ENCODE measurements at regions not wholly inside any gene's neighbourhood (a gene's known extent, or its start where the extent isn't known, plus 50 kb on each side); places are given as distances from the start of the nearest gene placed in this dataset.
"Not testable (repeated sequence)": the region's sequence is repeated elsewhere in the genome, so short reads cannot be mapped to it uniquely, and the experiment has no call there.

DNA sequence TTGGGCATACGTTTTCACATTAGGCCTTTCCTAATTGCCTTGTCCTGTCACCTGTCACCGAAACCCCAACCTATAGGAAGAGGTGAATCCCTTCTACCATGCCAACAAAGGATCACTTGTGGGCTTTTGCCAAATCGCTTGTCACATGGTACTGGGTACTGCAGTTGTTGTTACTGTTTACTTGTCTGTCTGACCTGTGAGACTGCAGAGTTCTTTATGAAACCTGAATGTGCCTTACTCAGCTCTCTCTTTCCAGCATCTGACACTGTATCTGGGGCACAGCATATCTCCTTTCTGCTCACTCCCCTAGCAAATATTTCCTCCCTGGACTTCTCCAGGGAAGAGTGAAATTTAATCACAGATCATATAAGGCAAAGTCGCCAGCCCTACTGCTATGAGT is 1272.4 kb downstream of the CDH8 start:
- DNase-seq: no peak

DNA sequence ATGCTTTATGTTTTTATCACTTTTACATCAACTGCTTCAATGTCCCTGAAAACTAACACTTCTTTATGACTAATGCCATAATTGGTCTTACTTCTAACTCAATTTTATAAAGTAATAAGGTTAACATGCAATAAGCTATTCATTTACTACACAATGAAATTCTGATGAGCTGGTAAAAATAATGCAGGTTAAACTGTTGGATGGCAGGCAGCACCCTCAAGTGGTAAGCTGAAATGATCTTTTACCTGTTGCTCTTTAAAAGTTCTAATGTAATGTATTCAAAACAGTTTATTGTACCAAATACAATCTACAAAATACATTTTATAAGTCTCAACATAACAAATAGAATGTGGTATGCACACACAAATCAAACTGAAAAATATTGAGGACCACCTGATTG is 1280.3 kb downstream of the CDH8 start:
- no peak for DNase-seq

DNA sequence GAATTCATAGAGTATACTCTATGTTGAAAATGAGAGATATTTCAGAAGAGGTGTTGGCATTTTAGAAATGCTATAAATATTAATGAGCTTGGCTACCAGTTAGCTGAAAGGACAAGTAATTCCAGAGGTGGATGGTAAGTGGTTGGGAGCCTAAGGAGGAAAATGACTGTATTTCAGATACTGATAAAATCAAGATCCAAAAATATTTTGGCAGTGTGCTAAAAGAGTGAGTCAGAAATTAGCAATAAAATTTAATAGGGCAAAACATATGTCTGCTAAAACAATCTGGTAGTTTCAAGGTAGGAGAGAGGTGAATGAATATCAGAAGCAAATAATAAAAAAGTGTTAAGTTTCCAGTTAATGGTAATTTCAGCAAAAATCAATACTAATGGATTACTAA is 1287.9 kb downstream of the CDH8 start:
- no peak for DNase-seq

DNA sequence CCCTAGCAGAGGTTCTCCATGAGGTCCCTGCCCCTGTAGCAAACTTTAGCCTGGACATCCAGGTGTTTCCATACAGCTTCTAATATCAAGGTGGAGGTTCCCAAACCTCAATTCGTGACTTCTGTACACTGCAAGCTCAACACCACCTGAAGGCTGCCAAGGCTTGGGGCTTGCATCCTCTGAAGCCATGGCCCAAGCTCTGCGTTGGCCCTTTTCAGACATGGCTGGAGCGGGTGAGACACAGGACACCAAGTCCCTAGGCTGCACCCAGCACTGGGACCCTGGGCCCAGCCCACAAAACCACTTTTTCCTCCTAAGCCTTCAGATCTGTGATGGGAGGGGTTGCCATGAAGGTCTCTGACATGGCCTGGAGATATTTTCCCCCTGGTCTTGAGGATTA is 1292.0 kb downstream of the CDH8 start:
- no peak for DNase-seq

DNA sequence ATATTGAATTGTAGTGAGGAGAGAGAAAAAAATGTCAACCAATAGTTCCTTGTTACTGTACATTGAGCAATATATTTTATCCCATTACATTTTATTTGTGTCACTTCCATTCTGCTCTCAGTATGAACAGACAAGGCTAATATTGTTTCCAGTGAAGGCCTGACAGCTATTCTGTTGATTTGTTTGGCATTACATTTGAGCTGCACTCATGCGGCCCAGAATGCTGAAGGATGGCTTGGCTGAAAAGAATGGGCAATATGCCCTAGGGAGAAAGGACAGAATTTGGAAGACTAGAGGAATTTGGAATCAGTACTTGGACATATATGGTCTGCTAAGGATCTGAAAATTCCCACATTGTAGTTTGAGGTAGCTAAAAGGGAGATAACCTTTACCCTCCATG is 1294.4 kb downstream of the CDH8 start:
- DNase-seq: no peak

DNA sequence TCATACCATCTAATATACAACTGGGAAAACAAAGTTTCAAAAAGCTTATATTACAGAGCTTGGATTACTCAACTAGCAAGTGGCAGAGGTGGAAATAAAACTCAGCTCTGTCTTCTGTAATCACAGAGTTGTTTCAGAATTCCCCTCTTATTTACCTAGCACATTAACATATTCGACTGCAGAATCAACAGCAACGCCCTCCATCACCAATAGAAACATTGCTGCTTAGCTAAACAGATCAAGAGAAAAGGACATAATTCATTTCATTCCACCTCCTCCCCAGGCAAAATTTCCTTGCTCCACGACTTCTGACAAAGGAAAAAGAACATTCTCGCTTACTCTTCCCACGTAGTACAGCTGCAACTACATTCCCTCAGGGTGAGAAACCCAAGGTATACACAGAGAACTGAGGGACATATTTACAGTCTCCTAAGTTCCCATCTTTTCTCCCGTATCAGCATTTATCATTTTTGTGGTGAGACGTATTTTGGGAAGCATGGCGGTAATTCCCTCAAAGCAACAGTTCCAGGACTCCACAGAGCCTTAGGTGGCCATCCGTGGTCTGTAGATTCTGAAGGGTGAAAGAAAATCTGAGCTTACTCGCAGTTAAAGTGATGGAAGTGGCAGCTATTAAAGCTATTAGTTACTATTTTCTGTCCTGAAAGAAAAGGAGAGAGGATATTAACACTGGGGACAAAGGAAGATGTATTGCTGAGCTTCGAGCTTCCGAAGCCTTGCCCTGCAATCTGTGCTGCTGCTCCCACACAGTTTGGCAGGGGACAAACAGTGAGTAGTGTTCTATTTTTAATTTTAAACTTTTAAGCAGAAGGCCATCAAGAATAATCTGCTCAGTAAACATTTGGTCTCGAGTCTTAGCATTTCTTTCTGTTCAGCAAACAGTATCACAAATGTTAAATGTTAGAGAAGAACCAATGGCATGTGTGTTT is 1296.2 kb downstream of the CDH8 start:
- no peak for DNase-seq

DNA sequence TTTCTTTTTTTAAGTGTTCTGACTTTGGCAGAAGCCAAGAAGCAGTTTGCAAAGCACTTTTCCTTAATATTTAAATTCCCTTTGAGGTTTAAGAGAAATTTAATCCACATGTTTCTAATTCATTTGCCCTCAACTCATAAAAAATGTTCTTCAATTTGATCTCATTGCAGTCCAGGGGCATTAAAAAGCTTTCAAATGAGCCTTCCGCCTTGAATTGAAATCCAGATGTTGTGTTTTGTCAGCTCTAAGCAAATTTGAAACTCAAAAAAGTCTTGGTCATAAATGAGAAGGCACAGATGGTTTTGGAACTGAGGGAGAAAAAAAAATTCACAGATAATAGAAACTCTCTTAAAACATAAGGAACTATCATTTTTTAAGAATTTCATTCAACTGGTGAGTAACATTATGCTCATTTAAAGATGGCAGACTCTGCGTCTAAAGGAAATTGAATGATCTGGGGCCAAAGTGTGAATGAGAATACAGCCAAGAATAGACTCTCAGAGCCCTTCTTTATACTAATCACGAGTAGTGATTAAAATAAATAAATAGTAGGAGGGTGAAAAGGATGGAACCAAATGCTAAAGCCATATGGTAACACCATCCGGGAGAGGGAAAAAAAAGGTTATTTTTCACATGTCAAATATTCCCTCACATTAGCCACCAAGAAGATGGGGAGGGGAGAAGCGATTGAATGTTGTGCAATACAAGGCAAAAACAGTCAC is 1304.7 kb downstream of the CDH8 start:
- no peak for DNase-seq

DNA sequence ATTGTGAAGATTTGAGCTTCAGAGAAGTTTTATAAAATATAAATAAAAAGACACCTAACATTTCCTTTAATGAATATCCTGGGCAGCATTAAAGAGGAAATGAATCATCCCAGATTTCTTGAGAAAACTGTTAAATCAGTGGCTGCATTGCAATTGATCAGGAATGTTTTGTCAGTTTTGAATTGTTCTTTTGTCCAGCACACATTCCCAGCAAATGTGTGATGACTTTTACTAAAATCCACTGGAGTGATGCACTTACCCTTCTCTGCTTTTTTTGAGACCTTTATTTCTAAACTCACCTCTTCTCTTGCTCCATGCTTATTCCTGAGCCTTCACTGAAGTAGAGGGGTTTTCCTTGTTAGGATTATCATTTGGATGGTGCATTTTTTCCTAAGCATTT is 1307.2 kb downstream of the CDH8 start:
- DNase-seq: no peak

DNA sequence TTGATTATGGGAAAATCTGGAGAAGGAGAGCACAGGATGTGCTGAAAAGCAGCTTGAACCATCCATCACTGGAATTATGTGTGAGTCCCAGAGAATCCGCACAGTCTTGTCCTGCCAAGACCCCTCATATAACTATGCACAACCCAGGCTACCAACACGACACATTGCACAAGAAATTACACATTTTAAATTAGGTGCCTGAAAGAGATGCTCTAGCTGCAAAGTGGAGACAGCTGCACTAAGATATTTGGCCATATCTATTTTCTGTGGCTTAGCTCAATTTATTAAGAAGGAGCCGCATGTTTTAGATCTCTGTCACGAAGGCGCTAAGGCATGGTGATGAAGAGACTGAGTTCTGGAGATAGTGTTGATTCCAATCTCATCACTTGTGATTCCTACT is 1308.4 kb downstream of the CDH8 start:
- no peak for DNase-seq

DNA sequence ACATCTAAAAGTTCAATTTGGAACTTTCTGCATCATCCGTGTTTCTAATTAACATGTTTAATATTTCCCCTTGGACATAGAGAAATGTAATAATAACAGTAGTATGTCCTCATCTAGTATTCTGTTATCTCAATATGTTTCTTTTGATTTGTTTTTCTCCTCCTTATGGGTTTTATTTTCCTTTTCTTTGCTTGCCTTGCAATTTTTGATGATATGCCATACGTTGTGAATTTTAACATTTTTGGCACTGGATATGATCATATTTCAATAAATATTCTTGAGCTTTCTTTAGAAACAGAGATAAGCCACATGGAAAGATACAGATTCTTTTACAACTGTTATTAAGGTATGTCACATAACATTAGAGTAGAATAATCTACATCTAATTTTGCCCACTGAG is 1316.2 kb downstream of the CDH8 start:
- DNase-seq: no peak

DNA sequence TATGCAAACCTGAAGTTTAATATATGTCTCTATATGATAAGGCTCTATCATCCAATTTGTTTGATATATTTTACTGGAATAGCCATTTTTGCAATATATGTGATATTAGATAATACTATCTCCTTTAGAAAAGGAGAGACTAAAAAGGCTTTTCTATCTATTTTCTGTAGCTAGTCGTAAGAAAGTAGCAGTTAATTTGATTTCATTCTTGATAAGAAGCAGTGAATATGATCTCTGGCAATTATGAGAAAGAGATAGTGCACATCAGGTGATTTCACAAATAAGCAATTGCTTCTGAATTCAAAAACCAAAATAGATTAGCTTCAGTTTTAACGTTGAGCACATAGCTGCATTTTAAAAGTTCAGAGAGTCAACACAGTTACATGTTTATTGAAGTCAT is 1318.4 kb downstream of the CDH8 start:
- DNase-seq: no peak

DNA sequence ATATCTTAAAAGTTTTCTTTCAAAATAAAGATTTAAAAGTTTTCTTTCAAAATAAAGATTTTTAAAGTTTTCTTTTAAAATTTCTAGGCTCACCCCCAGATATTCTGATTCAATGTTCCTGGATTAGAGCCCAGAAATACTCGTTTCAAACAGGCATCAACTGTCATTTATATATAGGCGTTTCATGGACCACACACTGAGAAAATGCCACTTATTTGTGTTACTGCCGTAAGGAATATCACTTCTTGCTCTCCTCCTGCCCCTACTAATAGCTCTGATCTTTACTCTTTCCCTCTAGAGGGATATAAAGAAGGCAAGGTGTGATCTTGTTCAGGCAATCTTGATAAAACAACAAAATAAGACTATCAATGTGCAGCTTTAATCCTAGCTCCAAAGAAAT is 1324.1 kb downstream of the CDH8 start:
- no peak for DNase-seq

DNA sequence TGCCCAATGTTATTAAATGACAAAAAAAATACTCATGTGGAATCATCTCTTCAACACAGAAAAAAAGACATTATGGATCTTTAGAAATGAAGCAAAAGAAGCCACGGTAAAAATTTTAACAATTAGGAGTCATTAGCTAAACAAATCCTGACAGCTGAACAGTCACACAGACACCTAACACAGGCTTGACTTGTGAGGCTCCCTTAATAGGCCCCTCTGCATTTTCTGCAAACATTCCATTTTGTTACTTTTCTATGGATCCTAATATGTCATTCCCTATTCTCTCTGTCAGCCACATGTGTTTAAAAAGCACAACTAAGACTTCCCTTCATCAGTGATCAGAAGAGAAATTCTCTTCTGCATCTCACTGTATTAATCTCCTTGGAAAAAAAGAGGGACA is 1331.5 kb downstream of the CDH8 start:
- no peak for DNase-seq

DNA sequence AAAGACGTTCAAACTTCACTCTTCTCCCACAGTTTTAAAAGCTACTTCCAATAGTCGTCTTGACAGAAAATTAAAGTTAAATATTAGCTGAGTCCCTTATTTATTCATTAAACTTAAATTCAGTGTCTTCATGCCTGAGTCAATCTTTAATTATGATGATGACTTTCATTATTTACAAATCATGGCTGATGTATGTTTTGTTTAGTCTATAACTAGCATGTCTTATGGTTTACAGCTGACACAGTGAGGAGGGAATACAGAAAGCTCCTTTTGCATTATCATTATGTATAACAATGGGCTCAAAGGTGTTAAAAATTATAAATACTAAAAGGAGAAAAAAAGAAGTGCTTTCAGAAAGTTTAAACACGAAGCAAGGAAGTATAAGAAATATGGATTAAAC is 1333.1 kb downstream of the CDH8 start:
- no peak for DNase-seq

DNA sequence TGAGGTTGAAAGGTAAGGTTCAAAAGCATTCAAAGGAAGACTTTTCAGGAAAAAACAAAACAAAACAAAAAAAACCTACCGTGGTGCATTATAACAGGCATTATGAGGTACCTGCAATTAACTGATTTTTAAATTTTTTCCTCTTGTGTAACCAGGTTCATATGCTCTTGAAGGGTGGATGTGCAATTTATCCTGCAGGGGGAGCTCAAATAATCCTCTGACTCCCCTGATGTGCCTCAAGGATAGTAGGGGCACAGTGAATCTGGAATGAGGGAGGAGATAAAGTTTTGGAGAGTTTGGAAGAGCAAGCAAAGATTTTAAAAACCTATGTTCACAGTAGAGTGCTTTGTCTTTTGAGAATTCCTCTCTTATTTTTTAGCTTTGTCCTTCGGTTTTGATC is 1349.4 kb downstream of the CDH8 start:
- no peak for DNase-seq

DNA sequence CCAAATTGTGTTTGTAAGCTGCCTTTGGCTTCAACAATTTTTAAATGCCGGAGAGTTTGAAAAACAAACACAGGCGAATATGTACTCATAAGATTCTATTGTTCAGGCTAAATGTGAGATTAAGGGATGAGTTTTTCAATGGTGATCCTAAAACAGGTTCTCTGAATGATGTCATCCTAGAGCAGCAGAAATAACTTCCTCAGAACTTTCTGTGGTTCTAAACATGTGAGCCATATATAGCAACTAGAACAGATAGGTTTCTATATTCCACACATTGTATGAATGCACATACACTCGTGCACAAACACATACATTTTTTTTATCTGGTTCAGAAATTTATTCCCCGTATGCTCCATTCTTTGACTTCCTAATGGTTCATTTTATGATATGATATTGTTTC is 1352.2 kb downstream of the CDH8 start:
- no peak for DNase-seq

DNA sequence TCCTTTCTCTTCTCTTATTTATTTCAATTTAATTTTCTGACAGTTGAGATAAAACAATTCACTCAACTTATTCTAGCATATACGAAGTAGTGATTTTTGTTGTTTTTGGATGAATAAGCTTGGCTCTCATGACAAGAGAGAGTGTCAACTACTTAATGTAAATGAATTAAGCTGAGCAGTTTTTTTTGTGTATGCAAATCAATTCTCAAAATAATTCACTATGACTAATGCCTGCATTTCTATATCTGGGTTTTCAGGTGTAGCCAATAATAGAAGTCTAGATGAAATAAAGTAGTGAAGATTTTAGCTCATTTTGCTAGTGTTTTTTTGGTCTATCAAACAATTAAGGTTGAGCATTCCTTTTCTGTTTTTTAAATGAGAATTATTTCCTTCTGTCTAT is 1354.0 kb downstream of the CDH8 start:
- no peak for DNase-seq

DNA sequence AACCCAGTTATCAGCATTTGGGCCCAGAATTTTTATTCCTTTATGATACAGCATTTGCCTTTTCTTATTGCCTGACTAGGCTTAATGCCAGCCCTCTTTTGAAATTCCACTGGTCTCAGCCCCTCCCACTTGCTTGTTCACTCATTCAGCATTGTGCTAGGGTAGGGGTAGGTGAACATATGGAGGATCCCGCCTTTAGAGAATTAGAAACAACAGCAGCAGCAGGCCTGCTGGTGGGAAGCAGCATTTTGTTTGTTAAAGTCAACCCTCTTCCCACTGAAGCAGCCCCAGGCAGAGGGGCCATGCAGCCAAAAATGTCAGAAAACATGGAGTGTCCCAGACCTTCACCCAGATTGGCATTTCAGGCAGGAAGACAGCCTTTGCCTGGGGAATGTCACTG is 1355.2 kb downstream of the CDH8 start:
- DNase-seq: no peak

DNA sequence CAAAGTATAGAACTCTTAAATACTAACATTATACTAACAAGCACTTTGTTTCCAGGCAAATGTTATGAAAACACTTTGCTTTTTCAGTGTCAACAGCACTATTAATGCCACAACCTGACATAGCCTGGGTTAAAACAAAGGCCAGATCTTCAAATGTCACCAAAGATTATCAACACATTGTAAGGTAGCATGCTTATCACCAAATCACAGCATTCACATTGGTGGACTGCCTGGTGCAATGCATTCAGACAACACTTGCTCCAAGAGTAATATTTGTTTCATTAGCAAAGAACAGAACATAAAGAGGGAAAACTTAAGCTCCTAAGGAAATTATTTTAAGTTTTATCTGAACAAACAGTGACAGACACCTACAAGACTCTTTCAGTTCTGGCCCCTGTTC is 1361.2 kb downstream of the CDH8 start:
- DNase-seq: no peak

DNA sequence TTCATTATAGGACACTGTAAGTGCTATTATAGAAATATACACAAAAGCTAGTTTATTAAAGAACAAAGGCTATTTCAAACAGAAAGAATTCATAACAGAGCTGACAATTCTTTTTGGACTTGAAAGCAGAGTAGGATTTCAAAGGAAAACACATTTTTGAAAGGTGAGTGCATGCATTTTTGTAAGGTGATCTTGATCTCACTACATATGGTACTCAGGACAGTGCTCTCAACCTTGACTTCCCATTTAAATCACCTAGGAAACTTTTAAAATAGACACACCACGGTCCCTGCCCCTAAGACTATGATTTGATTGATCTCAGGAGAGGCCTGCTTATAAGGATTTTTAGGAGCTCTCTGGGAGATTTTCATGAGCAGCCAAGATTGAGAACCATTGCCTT is 1362.0 kb downstream of the CDH8 start:
- no peak for DNase-seq

DNA sequence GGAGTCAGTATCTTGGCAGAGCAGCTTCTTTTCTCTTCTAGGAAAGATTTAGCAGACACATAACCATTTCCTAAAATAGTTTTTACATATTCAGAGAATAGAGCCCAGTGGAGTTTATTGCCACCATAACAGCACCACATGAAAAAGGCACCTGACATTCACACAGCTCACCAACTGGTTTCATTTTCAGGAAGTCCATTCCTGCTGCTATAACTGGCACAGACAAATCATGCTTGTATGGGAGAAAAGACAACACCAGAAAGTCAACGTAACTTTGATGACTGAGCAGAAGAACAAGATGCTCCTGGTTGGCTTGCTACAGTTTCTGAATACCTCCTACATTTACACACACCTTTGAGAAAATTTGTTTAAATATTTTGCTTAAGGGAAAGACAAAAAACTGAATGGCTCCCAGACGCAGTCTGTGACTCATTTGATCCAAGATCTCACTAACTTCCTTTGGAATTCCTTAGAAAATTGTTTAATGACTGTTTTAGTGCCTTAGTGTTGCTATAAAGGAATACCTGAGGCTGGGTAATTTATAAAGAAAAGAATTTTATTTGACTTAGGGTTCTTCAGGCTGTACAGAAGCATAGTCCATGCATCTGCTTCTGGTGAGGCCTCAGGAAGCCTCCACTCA is 1380.6 kb downstream of the CDH8 start:
- no peak for DNase-seq

DNA sequence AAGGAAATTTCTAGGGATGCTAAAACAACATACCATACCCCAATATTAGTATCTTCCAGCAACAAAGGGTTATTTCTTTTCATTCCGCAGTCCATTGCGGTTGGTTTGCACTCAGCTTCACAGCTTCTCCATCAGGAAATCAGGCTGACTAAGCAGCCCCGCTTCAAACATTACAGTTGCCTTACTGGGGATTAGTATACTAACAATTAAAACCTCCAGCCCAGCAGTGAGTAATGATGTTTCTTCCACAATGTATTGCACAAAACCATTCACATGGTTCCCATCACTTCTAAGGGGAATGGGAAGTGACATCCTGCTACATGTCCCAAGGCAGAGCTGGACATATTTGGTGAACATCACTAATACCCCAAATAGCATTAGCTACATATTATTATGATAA is 1384.9 kb downstream of the CDH8 start:
- DNase-seq: no peak

DNA sequence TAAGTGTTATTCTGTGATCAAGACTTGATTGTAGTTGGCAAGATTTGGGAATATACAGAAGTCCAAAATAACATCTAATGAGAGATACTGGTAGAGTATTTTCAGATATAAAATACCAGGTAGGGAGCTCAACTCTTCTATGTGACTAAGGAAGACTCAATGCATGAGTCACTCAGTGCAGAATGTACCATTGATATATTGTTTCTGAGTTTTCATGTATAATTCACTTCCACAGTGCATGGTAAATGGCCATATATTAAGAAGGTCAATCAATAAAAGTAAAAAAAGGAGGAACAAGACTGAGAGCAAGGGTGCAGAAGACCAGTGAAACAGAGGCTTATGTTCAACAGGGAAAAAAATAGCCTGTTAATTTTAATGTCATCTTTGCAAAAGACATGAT is 1387.9 kb downstream of the CDH8 start:
- no peak for DNase-seq

DNA sequence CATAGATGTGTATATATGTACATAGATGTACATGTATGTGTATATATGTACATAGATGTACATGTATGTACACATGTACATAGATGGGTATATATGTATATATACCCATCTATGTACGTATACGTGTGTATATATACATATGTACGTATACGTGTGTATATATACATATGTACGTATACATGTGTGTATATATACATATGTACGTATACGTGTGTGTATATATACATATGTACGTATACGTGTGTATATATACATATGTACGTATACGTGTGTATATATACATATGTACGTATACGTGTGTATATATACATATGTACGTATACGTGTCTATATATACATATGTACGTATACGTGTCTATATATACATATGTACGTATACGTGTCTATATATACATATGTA is 1388.8 kb downstream of the CDH8 start:
- DNase-seq: not testable (repeated sequence)

Data from DMS153 (cell line).